KMS-11 (cell line): ENCODE measurements at regions not wholly inside any gene's neighbourhood (a gene's known extent, or its start where the extent isn't known, plus 50 kb on each side); places are given as distances from the start of the nearest gene placed in this dataset.
"Not testable (repeated sequence)": the region's sequence is repeated elsewhere in the genome, so short reads cannot be mapped to it uniquely, and the experiment has no call there.

Experiments used
- H2AFZ ChIP-seq: fragments of 200-600 bp; sonication (generic); 2 replicates; pipeline ENCODE4 v1.6.1; 2016; ENCODE audit warnings: antibody characterized with exemption, mixed run types, low read depth
- H3K27ac ChIP-seq: fragments of 200-600 bp; sonication (generic); 2 replicates; pipeline ENCODE4 v1.6.1; 2016; ENCODE audit warnings: mild to moderate bottlenecking, mixed run types
- H3K27me3 ChIP-seq: fragments of 200-600 bp; sonication (generic); 2 replicates; pipeline ENCODE4 v1.6.1; 2017; ENCODE audit warnings: mild to moderate bottlenecking, low read depth, mixed run types, moderate library complexity; ENCODE audit not compliant: insufficient read depth
- H3K36me3 ChIP-seq: fragments of 200-600 bp; sonication (generic); 2 replicates; pipeline ENCODE4 v1.6.1; 2017; ENCODE audit warnings: mild to moderate bottlenecking, mixed run types; ENCODE audit not compliant: insufficient read depth
- H3K4me1 ChIP-seq: fragments of 200-600 bp; sonication (generic); 2 replicates; pipeline ENCODE4 v1.6.1; 2016; ENCODE audit warnings: mild to moderate bottlenecking, low read depth, mixed run types; ENCODE audit not compliant: poor library complexity, severe bottlenecking
- H3K4me2 ChIP-seq: fragments of 200-600 bp; sonication (generic); 2 replicates; pipeline ENCODE4 v1.7.0; 2016; ENCODE audit warnings: mild to moderate bottlenecking, mixed run types
- H3K4me3 ChIP-seq: fragments of 200-600 bp; sonication (generic); IDR thresholded peaks from 2 replicates; pipeline ENCODE4 v1.6.1; 2017; ENCODE audit warnings: low read depth, low read length, mixed read lengths; ENCODE audit not compliant: insufficient read depth
- H3K79me2 ChIP-seq: fragments of 200-600 bp; sonication (generic); 2 replicates; pipeline ENCODE4 v1.6.1; 2016; ENCODE audit warnings: low read depth, mixed run types; ENCODE audit not compliant: insufficient read depth
- H3K9ac ChIP-seq: fragments of 200-600 bp; sonication (generic); 2 replicates; pipeline ENCODE4 v1.6.1; 2016; ENCODE audit warnings: mild to moderate bottlenecking, mixed run types
- H4K20me1 ChIP-seq: fragments of 200-600 bp; sonication (generic); 2 replicates; pipeline ENCODE4 v1.6.1; 2016; ENCODE audit warnings: mild to moderate bottlenecking, mixed run types; ENCODE audit not compliant: insufficient read depth
- TF ChIP-seq, protein P1 (sequence below): fragments of 200-600 bp; sonication (generic); conservative IDR thresholded peaks from 2 replicates; pipeline ENCODE4 v1.6.1; 2017; ENCODE audit warnings: low read depth, mild to moderate bottlenecking, antibody characterized with exemption, low read length, moderate library complexity, mixed read lengths

DNA sequence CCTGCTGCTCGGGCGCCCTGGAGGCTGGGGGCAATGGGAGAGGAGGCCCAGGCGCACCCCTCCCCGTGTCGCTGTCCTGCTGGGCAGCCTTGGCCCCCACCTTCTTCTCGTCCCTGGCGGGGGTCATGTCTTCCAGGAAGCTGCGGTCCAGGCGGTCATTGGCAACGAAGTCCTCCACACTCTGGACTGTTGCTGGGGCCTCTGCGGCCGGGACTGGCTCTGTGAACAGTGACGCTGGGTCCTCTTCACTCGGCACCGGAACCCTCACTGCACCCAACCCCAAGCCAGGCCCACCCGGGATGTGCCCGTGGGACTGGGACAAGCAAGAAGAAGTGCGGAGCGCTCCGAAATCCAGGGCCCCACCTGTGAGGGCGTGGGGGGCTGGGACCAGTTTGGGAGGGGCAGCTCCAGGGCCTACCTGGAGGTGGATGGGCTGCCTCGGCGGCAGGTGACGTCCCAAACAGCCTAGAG, 308.0 kb downstream of the CCDC74A start:
- Histone ChIP-seq H3K27me3 (no peaks in the 10 kb centered on the region), H3K27ac (no peak overlapping the region), H3K4me3 (no peak overlapping the region), H2AFZ (no peak overlapping the region), H3K4me2 (no peak overlapping the region), H3K4me1 (no peaks in the 10 kb centered on the region), H3K36me3 (no peaks in the 10 kb centered on the region), H3K9ac (no peak overlapping the region), H4K20me1 (no peaks in the 10 kb centered on the region), H3K79me2 (no peaks in the 10 kb centered on the region)
- TF ChIP-seq, protein P1, sequence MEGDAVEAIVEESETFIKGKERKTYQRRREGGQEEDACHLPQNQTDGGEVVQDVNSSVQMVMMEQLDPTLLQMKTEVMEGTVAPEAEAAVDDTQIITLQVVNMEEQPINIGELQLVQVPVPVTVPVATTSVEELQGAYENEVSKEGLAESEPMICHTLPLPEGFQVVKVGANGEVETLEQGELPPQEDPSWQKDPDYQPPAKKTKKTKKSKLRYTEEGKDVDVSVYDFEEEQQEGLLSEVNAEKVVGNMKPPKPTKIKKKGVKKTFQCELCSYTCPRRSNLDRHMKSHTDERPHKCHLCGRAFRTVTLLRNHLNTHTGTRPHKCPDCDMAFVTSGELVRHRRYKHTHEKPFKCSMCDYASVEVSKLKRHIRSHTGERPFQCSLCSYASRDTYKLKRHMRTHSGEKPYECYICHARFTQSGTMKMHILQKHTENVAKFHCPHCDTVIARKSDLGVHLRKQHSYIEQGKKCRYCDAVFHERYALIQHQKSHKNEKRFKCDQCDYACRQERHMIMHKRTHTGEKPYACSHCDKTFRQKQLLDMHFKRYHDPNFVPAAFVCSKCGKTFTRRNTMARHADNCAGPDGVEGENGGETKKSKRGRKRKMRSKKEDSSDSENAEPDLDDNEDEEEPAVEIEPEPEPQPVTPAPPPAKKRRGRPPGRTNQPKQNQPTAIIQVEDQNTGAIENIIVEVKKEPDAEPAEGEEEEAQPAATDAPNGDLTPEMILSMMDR = no peak

DNA sequence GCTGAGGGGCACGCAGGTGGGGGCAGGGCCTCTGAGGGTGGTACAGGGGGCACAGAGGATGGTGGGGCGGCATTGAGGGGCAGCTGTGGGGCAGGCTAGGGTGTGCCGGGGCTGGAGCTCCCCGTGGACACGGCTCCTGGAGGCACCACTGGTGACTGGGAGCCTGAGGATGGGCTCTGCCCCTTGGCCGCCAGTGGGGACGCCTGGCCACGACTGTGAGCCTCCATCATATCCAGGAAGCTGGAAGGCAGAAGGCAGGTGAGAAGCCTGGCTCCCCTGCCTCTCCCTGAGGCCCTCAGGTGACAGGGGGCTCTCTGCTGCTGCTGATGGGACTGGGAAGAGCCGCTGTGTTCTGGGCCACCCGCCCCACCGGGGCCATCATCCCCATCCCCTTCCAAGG, 308.4 kb downstream of the CCDC74A start:
- H3K4me1 ChIP-seq = not testable (repeated sequence)

DNA sequence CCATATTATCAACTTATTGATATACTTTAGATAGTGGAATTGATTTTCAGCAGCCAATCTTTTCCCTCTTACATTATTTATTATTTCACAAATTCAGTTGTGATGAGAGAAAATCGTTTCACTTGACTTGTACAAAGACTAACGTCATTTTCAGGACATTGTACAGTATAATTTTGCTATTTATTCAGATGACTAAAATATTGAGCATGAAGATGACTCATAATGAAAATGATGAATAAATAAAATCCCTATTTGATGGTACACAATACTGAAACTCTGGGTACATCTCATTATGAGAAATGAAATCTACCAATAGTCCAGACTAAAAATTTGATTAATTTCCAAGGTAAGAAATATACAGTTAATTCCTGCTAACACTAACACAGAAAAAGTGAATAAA, 316.4 kb downstream of the CCDC74A start:
- not testable (repeated sequence) for H3K9ac ChIP-seq, H3K27ac ChIP-seq, H3K27me3 ChIP-seq, H3K4me1 ChIP-seq, H3K36me3 ChIP-seq, H3K4me2 ChIP-seq, H2AFZ ChIP-seq, H3K79me2 ChIP-seq, H4K20me1 ChIP-seq, H3K4me3 ChIP-seq

More for the DNA sequence above, 308.4 kb downstream of the CCDC74A start:
- not testable (repeated sequence) for H3K79me2 ChIP-seq, H3K4me2 ChIP-seq, H3K27me3 ChIP-seq, H4K20me1 ChIP-seq, H3K4me3 ChIP-seq, H3K9ac ChIP-seq, H3K36me3 ChIP-seq, H2AFZ ChIP-seq, H3K27ac ChIP-seq

DNA sequence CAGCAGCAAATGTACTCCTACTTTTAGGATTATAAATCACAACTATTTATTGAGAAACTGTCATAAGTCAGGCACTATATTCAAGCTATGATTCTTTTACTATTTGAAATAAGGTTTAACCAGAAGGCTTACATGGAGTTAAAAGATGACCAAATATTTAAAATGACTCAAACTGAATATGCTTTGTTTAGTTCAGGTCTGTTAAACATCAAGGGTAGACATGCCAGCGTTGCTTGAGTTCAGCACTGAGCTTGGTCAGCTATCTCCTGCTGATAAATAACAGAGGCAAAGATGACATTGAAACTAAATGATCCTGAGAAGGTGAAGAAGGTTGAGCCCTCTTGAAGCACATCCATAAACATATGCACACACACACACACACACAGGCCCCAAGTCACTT, 305.6 kb downstream of the ANKRD30BL start:
- not testable (repeated sequence) for H3K4me1 ChIP-seq, H2AFZ ChIP-seq, H3K9ac ChIP-seq, H3K79me2 ChIP-seq, H3K27ac ChIP-seq, H3K4me2 ChIP-seq, H3K27me3 ChIP-seq, H4K20me1 ChIP-seq, H3K4me3 ChIP-seq, H3K36me3 ChIP-seq

DNA sequence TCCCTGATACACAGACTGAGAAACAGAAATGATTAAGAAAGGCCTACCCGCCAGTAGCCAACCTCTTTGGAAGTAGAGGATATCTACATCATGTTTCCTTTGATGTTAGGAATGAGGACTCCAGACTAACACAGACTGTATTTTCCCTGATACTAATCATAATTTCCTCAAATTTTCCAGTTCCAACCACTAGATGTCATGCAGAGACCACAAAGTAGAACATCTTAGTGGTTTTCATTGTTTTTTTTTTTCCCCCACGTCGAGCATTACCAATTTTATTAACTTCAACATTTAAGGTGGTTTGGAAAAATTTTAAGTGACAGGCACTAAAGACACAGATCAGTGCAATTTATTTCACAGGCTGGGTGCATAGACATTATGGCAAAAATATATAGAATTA, 303.6 kb downstream of the ANKRD30BL start:
- not testable (repeated sequence) for H3K4me1 ChIP-seq, H2AFZ ChIP-seq, H3K27ac ChIP-seq, H3K27me3 ChIP-seq, H3K4me3 ChIP-seq, H4K20me1 ChIP-seq, H3K36me3 ChIP-seq, H3K9ac ChIP-seq, H3K4me2 ChIP-seq, H3K79me2 ChIP-seq
